GM21423 (cell line): ENCODE measurements at regions not wholly inside any gene's neighbourhood (a gene's known extent, or its start where the extent isn't known, plus 50 kb on each side); places are given as distances from the start of the nearest gene placed in this dataset.

Experiments used
- ATAC-seq: cut with Tn5 transposase; IDR thresholded peaks from one replicate; pipeline ENCODE4 v1.9.1; 2021; ENCODE audit warnings: mild to moderate bottlenecking, moderate library complexity; ENCODE audit not compliant: unreplicated experiment

DNA sequence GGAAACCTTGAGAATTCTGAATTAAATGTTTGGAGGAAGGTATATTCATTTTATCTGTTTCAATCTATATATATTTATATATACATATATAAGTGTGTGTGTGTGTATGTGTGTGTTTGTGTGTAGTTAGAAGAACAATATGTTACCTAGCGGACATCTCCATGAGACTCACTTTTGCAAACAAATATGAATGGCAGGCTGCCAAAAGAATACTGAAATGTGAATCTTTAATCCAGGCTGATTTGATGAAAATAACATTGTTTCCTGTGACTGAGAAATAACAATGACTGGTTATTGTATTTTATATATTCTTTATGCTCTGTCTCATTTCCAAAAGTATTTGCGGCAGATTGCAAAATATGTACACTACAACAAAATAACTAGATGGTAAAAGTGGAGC is 255.5 kb upstream of the TGFBR2 start:
- no peak for ATAC-seq

DNA sequence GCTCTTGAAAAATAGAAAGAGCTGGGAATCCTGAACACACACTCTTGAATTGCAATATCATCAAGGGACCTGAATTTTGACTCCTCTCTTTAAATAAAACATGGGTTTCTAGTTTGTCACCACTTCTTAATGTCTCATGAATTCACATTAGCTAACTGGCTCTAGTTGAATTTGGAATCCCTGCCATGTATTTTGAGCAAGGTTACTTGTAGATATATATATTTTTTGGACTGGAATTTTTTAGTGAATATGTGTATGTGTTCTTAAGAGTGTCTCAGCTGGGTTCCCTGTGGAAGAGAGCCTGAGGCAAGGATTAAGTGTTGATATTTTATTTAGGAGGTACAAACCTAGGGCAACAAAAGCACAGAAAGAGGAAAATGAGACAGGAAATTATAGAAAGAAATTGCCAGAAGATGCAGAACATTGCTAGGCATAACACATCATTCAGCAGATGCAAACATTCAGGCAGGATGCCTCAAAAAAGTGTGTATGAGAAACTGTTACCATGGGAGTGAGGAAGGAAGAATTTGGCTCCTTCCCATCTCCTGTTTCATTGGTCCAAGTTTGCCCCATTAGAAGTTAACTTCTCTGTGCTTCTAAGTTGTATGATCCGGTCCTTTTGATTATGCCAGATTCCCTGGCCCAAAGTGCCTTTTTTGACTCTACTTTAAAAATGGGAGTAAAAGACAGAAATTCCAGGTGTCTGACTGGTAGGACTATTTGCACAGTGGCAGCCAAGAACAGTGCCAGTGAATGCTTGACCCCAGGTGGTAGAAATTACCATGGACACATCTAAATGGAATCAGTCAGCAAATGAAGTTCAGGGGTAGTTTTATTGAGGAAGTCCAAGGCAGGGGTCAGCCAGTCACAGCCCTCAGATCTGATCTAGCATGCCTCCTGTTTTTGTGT is 253.7 kb upstream of the TGFBR2 start:
- no peak for ATAC-seq

DNA sequence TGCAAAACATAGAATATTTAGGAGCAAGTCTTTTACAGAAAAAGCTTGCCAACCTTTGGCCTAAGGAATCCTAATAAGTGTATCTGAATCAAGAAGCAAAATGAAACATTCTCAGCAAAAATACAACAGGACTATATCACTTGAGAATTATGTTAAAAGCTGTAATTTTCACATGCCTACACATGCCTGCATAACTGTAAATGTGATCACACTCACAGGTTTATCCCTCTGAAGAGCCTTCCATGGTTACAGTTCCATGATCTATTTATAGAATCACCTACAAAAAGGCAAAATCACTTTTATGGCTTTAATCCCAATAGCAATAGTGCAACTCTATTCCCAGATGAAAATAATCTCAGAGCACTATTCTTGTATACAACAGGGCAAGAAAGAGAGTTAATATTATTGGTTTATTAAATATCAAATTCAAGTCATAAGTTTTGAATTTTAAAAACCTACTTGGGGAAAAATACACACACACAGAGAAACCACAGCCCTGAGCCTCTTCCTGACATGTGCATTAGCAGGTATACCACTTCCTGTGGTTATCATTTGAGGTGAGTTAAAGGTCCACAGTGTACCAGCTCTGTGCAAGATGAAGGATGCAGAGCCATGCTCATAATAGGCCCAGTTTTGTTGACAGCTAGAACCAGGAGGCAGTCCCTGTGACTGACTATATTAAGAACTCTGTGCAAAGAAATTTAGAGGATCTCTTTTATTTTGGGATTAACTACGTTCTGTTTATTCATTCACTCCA is 252.5 kb upstream of the TGFBR2 start:
- peak; percentile 99 for ATAC-seq

DNA sequence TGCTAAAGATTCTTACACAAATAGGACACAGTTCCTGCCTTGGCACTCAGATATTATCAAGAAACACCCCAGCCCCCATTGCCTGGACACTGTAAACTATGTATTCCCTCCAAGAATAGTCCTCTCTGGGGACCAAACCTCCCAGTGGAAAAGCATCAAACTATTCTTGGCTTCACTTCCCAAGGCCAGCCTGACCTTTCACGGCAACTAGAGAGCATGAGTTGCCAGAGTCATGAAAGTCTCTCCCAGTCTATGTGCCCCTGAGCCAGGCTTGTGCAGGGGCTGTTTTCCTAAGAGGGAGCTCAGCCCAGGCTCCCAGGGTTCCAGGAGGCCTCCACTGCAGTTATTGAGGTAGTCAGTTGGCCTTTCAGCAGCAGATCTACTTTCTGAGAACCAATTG is 251.9 kb upstream of the TGFBR2 start:
- no peak for ATAC-seq

DNA sequence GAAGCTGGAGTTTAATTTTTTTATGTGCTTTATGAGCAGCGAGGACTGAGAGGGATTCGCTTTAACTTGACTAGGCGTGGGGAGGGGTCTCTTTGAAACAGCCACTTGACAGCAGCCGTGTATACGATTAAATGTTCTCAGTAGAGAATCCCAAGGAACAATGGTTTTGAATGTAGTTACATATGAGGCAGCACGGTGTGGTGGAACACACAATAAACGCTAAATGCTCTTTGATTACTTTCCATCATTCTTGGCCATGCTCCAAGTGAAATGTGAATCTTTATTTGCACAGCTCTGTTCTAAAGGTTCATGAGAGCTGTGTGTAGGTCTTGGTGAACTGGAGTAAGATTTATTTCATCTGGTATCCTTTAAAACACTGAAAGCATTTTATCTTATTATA is 251.4 kb upstream of the TGFBR2 start:
- no peak for ATAC-seq

DNA sequence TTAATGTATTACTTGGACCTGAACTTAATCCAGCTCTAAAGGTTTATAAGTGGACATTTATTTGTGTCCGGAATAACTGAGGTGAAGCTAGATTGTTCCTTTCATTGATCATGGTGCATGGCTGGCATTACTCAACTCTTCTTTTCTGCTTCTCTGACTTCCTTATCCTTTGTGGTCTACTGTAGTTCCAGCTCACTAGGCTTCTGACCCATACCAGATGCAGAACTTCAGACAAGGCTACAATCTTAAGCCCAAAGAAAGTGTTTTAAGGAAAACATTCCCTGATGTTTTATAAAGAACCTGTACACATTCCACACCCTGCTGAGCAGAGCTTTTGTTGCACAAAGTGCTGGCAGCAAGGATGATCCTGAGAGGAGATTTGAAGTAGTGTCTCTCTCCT is 250.8 kb upstream of the TGFBR2 start:
- ATAC-seq, result no peak

DNA sequence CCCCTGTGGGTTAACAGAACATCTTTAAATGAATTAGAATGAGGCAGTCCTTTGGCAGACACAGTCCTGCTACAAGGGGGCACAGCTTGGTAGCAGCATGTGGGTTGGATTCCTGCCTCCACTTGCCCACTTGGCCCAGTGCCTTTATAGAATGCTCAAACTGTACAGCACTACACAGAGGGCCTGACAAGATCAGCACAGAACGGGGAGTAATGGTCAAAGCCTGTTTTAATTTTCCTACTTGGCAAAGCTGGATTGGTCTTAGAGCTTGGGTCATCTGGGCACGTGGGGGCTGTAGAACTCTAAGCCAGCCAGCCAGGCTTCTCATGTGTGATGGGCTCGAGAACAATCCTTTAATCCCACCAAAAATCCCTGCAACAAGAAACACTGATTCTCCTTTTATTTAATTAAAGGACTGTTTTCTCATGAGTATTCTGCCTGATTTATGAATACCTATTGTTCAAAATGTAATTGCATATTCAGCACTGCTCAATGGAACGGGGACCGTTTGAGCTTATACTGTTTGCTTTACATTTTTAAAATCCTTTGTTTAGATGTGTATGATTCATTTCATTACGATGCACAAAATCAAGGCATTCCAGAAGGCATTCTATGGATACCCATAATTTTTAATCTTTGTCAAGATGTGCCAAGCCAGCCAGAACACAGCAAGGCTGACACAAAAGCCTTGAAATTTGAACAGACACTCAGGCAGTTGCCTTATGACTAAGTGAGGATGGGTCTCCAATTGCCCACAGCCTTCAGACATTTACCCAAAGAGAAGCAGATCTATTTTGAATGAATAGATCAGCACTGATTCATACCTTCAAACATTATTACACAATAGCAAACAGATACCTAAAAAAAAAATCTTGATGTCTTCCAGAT is 249.3 kb upstream of the TGFBR2 start:
- ATAC-seq, result no peak

DNA sequence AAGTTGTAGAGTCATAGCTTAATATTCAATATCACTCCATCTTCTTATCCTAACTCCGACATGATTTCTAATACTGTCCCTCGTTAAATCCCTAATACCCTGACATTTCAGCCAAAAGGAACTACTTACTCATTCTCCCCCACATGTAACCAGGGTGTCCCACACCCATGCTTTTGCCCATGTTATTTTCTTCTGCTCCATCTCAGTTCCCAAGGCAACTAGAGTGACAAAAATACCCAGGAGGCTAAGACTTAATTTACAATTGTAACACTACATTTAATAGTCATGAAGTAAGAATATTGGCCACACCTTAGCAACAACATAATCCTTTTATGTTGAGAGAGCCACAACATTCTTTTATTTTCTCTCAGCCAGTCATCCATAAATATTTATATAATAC is 248.5 kb upstream of the TGFBR2 start:
- no peak for ATAC-seq

DNA sequence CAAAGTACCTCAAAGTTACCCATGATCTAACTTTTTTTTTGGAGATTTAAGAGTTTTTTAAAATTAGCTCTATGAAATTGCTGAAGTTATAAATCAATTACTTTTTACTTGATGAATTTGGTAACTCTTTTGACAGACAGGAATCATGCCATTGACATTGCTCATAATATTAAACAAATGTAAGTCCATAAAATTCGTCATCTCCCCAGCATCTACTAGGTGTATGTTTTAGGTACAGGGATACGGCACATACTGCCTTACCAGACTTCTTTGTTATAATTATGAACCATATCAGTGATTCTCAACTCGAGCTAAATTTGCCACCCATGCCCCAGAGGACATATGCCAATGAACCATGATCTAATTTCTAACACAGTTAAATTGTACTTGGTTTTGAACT is 247.5 kb upstream of the TGFBR2 start:
- ATAC-seq, result no peak

DNA sequence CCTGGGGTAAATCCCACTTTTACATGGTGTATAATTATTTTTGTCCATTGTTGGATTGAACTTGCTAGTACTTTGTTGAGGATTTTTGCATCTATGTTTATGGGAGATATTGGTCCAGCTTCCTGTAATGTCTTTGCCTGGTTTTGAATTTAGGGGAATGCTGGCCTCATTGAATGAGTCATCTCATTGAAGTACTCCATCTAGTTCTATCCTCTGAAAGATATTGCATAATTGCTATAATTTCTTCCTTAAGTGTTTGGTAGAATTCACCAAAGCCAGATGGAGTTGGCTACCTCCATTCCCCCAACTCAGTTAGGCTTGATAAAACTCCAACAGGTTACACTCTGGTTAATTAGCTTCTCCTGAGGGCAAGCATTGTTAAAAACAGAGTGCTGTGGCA is 237.4 kb upstream of the TGFBR2 start:
- no peak for ATAC-seq

DNA sequence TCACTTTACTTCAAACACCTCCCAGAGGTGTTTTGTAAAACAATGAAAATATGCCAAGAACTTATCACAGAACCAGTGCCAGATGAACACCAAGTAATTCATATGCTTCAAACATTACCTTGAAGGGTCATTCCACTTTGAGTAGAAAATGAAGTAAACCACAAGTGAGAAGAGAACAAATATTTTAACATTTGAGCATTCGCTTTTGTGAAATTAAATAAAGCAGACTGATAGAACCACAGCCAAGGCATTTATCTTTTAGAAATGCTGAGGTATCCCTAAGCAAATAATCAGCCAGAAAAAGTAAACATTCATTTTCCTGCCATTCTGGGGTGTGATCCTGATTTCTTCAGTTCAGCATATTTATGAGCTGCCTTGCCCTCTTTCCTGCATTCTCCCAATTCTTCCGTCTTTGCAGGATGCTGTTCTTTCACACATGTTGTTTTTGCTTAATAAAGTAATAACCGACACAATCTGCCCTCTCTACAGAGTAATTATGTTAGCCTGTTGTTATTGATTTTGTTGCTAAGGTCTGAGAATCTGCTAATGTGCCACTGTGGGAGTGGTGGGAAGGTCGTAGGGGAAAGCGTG is 235.6 kb upstream of the TGFBR2 start:
- ATAC-seq, result no peak

DNA sequence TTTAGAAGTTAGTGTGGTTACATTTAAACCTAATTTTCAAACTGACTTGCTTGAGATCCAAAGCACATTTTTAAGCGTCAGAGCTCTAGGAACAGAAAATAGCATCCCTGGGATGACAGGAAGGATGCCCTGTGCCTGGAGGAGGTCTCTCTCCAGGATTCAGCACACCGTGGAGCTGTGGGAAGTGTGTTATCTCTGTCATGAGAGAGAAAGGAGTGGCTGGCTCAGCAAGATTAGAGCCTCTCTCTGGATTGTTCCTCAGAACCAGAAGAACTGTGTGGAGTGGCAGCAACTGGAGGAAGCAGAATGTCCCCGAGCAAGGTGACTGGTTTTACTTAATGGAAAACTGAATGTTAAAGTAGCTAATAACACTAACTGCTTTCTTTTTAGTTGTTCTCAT is 233.6 kb upstream of the TGFBR2 start:
- no peak for ATAC-seq

DNA sequence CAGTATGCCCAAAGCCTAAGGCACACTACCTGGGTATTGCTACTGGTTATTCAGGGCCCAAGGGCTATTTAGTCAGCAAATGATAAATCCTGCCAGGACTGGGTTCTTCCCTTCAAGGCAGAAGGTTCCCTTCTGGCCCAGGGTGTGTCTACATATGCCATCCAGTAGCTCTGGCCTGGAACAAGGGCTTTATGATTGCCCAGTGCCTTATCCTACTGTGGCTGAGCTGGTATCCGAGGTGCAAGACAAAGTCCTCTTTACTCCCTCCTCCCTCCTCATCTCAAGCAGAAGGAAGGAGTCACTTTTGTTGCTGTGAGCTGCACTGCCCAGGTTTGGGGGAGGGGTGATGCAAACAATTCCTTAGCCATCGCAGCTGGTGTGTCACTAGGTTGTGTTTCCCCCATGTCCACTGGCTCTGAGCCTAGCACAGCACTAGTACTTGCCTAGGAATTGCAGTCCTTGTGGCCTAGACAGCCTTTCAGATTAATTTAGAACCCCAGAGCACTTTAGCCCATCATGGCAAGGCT is 221.8 kb upstream of the TGFBR2 start:
- ATAC-seq, result no peak

DNA sequence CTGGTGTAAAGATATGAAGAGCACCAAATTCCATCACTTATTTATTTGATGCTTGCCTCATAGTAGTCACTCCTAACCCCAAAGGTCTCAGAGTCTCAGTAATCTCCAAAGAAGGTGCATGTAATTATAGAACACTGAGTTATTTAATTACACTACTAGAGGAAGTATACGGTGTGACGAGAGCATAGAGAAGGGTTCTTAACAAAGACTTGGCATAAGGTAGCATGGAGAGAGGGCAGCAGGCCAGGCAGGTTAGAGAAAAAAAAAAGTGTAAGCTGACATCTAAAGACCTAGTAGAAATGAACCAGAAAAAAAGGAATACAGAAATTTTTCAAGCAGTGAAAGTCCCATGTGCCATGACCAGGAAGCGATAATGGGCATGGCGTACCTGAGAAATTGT is 213.3 kb upstream of the TGFBR2 start:
- no peak for ATAC-seq

DNA sequence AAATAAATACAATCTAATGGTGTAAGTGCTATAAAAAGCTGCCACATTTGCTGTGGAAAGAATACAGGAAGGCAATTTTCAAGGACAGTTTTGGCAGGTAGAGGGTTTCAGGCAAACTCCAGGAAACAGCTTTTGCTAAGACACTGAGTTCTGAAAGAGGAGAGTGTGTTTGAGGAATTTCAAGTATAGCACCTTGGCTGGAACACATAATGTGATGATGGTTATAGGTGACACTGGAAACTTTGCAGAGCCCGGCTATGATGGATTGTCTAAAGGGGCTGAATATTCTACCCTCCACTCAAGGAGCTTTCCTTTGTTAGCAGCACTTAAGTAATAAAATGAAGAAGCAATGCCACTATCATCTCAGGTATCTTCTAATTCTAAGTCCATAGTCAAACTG is 209.4 kb upstream of the TGFBR2 start:
- no peak for ATAC-seq

DNA sequence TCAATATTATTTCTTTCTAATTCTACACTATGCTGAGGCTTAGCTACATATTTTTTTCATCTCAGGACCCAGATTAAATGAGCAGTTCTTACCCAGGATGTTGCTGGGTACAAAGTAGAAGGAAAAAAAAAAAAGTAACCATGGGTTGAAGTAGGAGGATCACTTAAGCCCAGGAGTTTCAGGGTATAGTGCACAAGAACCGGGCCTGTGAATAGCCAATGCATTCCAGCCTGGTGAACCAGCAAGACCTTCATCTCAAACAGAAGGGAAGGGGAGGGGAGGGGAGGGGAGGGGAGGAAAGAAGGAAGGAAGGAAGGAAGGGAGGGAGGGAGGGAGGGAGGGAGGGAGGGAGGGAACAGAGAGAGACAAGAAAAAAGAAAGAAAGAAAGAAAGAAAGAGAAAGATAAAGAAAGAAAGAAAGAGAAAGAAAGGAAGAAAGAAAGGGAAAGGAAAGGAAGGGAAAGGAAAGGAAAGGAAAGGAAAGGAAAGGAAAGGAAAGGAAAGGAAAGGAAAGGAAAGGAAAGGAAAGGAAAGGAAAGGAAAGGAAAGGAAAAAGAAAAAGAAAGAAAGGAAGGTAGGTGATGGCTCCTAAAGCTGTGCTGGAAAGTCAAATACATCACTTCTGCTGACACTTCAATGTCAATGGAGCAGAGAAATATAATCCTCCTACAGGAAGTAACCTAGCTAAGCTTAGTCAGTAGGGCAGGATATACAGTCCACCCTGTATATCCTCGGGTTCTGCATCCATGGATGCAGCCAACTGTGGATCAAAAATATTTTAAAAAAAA is 206.8 kb upstream of the TGFBR2 start:
- ATAC-seq, result no peak

DNA sequence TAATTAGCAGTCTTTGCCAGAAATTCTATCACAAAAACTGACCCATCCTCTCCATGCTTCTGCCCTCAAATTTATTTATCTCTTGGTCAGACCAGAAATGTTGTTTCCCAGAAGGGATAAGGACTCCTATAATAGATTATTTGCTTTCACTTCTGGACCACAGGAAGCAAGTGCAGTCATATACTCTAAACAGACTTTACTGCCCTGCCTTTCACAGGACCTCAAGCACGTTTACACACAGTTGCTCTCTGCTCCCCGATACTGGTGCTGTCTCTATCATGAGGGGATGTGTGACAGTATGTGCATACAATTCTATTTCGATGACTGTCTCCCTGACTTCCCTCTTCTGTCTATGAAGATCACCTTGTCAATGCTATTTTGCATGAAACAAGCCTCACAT is 205.5 kb upstream of the TGFBR2 start:
- no peak for ATAC-seq

DNA sequence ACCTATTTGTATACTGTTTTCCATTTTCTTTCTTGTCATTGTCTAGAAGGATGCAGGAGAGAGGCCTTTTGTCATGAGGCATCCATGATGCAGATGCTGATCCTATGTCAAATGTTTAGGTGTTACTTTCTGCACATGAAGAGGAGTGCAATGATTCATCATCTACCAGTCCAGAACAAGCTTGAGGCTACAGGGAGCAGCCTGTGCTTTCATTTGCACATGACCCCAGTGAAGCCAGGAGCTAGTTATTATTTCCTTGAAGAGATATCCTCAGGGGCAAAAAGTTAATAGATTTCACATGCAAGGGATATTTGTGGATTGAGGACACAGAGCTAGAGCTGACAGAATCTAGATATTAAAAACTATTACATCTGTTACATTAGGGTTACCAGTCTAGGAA is 204.4 kb upstream of the TGFBR2 start:
- ATAC-seq, result no peak

DNA sequence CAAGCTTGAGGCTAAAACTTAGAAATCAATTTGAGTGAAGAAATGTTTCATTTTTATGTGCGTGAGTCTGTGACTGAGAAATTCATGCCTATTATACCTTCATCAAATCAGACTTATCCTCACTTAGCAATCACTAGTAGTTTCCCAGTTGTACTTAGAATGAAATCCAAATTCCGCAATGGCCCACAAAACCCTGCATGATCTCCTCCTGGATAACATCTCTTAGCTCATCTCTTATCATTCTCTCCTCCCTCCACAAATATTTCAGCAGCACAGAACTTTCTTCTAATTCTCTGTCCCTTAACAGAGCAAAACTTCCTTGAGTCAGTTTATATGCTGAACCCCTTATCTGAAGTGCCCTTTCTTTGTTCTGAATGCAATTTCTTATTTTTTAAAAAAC is 198.8 kb upstream of the TGFBR2 start:
- no peak for ATAC-seq

DNA sequence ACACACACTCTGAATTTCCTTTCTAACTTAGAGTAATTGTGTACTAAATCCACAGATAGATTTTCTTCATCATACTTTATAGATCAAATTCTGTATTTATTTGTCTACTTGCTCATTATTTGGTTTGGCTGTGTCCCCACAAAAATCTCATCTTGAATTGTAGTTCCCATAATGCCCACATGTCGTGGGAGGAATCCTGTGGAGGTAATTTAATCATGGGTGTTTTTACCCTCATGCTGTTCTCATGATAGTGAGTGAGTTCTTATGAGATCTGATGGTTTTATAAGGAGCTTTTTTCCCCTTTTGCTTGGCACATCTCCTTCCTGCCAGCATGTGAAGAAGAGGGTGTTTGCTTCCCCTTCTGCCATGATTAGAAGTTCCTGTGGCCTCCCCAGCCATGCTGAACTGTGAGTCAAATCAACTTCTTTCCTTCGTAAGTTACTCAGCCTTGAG is 198.3 kb upstream of the TGFBR2 start:
- ATAC-seq, result no peak
